NCI-H1092 (cell line): ENCODE measurements at regions not wholly inside any gene's neighbourhood (a gene's known extent, or its start where the extent isn't known, plus 50 kb on each side); places are given as distances from the start of the nearest gene placed in this dataset.

ENCODE experiments used
- DNase-seq: peaks from one replicate; lab custom pipeline; 2025; lab: John Stamatoyannopoulos, UW

GRCh38 chr14:98571104-98571503 lies 700.9 kb downstream of the BCL11B start:
- no peak for DNase-seq

- no peak for DNase-seq
These were observed 698.9 kb downstream of the BCL11B start for GRCh38 chr14:98573082-98573481.

- DNase-seq: no peak
These were observed 695.5 kb downstream of the BCL11B start for GRCh38 chr14:98576463-98576862.

GRCh38 chr14:98578204-98578603 lies 693.8 kb downstream of the BCL11B start:
- DNase-seq: no peak

- no peak for DNase-seq
These were observed 692.9 kb downstream of the BCL11B start for GRCh38 chr14:98579140-98579539.

GRCh38 chr14:98580131-98580678 lies 691.8 kb downstream of the BCL11B start:
- no peak for DNase-seq

- DNase-seq: no peak
These were observed 689.7 kb downstream of the BCL11B start for GRCh38 chr14:98582276-98582675.

GRCh38 chr14:98591161-98591560 lies 680.8 kb downstream of the BCL11B start:
- DNase-seq: no peak

- no peak for DNase-seq
These were observed 679.3 kb downstream of the BCL11B start for GRCh38 chr14:98592611-98593170.

- no peak for DNase-seq
These were observed 678.6 kb downstream of the BCL11B start for GRCh38 chr14:98593361-98593761.

GRCh38 chr14:98594156-98594555 lies 677.8 kb downstream of the BCL11B start:
- DNase-seq: no peak

- no peak for DNase-seq
These were observed 673.4 kb downstream of the BCL11B start for GRCh38 chr14:98598576-98598975.

GRCh38 chr14:98599082-98599481 lies 672.9 kb downstream of the BCL11B start:
- no peak for DNase-seq

GRCh38 chr14:98602983-98603382 lies 669.0 kb downstream of the BCL11B start:
- no peak for DNase-seq

GRCh38 chr14:98605043-98605442 lies 667.0 kb downstream of the BCL11B start:
- no peak for DNase-seq

GRCh38 chr14:98606041-98606640 lies 665.9 kb downstream of the BCL11B start:
- no peak for DNase-seq

GRCh38 chr14:98606816-98607215 lies 665.2 kb downstream of the BCL11B start:
- DNase-seq: no peak

- DNase-seq: no peak
These were observed 664.6 kb downstream of the BCL11B start for GRCh38 chr14:98607341-98607910.

- no peak for DNase-seq
These were observed 663.6 kb downstream of the BCL11B start for GRCh38 chr14:98608071-98609060.

- DNase-seq: no peak
These were observed 659.4 kb downstream of the BCL11B start for GRCh38 chr14:98612434-98613200.

- DNase-seq: no peak
These were observed 657.3 kb downstream of the BCL11B start for GRCh38 chr14:98614741-98615140.
